HG03280 (cell line): ENCODE measurements at regions not wholly inside any gene's neighbourhood (a gene's known extent, or its start where the extent isn't known, plus 50 kb on each side); places are given as distances from the start of the nearest gene placed in this dataset.
"Not testable (repeated sequence)": the region's sequence is repeated elsewhere in the genome, so short reads cannot be mapped to it uniquely, and the experiment has no call there.

Source experiments
- ATAC-seq: cut with Tn5 transposase; IDR thresholded peaks from one replicate; pipeline ENCODE4 v1.9.1; 2021; ENCODE audit warnings: mild to moderate bottlenecking, moderate library complexity; ENCODE audit not compliant: unreplicated experiment

DNA sequence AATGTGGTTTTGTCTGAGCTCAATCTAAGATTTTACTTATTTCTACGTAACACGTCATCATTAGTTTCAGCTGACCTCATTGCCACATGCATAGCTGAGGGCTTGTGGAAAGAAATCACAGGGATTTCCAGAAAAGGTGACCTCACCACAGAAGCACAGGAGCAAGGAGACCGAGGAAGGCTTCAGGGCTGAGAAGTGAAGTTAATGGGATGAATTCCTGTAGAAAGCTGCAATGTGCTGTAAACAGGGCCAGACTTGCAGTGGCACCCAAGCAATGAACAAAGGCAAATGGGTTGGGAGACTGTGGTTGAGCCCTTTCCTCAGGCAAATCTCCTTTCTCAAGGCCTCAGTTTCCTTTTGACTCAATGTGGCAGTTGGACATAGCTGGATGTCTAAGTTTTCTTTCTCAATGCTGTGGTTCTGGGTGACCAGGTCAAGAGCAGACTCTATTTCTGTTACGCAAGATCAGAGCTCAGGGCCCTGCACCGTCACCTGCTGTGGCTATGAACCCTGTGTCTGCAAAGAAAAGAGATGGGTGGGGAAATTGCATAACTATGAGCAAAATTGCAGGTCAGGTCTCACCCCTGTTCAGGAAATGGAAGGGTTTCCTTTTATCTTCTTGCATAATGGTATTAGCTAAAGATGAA lies 252.2 kb upstream of the TBL1XR1 start:
- peak; percentile 78 for ATAC-seq

DNA sequence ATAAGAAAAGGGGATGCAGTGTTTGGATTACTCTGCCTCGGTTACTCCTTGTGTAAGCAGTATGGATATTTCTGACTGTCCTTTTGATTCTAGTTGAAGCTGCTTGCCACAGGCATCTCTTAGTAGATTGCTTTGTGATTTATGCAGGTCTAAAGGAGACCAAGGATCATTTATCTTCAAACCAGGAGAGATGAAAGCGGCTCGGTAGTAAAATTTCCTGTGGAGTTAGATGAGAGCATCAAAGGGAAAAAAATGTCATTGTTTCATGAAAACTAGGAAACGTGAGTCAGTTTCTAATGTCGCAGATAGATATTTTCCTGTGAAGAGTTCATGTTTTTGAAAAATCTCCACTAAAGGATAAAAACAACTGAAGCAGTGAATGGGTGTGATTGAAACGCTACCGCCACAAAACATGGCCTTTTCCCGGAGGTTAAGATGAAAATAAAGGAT lies 254.0 kb upstream of the TBL1XR1 start:
- ATAC-seq = no peak

DNA sequence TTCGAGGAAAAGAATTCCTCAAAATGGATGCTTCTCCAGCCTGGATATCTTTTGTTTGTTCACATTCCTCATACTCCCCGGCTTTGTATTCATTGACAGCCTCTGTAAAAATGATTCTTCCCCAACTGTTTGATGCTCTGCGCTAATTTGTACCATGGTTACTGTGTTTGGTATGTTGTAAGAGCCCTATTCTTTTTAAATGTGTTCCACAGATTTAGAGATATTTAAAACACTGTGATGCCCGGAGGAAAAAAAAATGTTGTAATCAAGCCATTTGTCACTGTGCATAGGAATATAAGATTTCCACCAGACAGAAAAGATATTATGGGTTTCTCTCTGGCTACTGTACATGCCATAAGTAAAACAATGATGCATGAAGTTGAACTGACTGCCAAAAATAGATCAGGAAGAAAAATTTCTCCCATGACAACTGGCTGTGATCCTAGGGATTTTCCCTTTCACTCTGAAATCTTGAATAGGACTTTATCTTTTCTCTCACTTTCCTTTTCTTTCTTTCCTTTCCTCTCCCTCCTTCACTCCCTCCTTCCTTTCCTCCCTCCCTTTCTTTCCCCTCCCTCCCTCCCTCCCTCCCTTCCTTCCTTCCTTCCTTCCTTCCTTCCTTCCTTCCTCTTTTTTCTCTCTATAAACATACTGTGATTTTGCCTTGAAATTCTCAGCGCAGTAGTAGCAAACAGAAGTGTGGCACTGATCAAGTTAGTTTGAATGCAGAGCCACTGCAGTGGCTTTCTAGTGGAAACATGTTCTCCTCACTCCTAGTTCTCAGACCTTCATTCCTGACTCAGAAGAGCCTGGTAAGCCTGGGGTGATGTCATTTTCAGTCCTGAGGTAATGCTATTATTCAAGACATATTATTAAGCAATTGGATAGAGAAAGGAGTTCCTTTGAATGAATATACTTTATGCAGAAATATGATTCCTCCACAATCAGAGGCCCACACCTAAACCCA lies 254.9 kb upstream of the TBL1XR1 start:
- ATAC-seq = no peak

DNA sequence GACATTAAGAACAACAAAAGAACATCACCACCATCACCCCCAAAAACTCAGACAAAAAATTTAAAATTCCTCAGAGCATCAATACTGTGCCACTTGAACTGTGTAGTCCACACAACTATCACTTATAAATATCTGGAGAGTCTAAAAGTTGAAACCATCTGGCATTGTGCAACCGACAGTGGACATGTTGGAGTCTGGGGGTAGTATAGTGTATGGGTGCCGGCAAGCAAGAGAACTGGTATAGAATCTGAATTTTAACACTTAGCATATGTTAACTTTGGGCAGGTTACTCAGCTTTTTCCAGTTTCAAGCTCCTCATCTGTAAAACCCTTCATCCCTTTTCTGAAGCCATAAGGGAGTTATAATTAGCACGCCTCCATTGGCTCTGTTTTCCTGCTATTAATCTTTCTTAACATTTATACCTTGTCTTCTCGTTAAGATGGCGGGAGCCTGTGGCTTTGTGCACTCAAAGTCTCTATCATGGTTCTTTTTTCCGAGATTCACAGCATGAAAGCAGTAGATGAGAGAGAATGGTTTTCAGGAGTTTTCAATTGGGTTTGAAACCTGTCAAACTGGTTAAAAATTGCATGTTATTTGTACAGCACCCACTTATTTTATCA lies 255.7 kb upstream of the TBL1XR1 start:
- no peak for ATAC-seq

DNA sequence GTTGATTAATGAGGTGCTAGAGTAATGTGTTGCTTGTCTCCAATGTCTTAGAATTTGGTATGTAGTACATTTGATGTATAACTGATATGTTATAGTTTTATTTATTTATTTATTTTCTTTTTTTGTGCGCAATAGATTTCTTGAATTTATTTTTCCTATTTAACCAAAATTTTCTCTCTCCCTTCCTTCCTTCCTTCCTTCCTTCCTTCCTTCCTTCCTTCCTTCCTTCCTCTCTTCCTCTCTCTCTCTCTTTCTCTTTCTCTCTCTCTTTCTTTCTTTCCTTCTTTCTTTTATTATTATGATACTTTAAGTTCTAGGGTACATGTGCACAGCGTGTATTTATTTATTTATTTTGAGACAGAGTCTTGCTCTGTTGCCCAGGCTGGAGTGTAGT lies 256.2 kb upstream of the TBL1XR1 start:
- no peak for ATAC-seq

DNA sequence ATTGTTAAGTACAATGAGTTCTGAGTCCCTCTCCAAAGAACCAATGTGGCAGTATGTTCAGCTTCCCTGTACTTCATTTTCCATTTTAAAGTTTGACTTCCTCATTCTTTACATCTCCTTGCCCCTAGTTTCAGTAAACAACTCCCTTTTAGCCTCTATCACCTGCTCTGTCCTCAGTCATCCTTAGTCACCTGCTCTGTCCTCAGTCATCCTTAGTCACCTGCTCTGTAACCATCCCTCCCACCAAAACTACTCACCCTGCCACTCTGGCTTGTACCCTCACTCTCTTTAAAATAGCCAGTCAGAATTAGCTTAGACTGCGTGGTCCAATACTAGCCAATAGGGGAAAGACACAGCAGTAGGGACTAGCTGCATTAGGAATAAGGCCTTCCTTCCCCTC lies 259.9 kb upstream of the TBL1XR1 start:
- ATAC-seq = not testable (repeated sequence)

DNA sequence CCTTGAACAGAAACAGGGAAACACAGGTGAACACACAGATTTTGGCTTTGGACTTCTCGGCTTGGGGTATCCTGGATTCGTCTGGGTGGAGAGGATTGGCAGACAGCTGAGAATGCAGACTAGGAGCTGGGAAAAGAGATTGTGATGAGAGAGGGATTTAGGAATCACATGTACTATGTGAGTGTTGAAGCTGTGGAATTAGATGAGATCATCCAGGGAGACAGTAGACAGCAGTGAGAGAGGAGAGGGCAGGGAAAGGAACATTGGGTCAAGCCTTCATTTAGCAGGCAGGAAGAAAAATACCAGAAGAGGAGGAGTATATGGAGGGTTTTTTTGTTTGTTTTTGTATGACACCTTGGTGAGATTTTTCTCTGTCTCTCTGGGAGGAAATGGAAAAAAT lies 262.1 kb upstream of the TBL1XR1 start:
- ATAC-seq = no peak

DNA sequence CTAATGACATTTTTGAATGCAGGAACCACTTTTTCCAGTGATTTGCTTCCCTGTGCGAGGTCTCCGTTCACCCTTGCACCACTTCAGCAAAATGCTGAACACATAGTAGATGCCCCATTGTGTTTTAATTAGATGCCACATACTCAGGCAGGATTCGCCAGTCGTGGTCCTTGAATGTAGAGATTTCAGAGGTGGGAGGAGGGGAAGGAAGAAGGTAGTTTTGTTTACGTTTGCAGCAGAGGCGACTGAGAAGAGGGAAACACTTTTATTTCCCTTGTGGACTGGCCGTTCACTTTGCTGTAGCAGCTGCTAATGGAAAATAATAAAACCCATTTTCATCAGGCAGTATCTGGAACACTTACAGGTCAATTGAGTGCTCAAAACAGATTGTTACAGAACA lies 262.8 kb upstream of the TBL1XR1 start:
- no peak for ATAC-seq

DNA sequence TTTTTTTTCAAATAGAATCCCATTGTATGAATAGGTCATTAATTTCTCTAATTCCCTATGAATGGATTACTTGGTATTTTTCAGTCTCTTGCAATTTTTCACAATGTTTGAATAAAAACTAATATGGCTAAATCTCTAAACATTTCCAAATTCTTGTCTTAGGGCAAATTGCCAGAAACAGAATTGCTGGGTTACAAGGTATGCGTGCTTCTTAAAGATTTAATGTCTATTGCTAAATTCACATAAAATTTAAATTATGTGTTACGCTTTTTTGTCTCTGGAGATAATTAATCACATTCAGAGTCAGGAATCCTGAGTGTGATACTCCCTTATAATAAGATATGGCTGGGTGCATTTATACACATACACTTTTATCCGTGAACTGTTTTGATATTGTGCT lies 264.5 kb upstream of the TBL1XR1 start:
- ATAC-seq = no peak

DNA sequence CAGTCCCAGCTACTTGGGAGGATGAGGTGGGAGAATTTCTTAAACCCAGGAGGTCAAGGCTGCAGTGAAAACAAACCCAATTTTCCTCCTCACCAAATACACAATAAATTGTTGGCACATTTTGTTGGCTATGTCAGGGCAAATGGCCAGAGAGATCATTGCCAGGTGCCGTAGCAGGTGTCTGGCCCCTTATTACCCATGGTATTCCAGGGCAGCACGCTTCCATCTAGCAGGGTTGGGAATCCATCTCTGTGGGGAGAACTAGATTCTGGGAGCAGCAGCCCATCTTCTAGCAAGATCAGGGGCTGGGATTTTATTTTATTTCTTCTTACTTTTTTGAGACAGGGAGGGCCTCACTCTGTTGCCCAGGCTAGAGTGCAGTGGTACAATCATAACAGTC lies 266.1 kb upstream of the TBL1XR1 start:
- ATAC-seq = not testable (repeated sequence)

DNA sequence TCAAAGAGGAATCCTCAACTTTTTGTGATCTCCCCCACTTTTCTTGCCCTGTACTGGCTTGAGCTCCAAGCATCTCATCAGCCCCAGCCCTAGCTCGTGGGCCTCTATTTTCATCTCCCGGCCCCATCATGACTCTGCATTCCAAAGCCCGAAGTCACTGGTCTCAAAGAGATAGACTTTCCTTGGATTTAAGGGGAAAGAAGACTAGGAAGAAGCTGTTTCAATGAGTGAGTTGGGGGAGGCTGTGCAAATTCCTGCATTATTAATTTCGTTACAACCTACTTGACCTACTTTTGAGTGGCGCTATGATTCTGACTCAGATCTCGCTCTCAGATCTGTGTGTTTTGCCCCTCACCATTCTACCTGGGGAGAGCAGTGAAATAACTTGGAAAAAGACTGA lies 266.6 kb upstream of the TBL1XR1 start:
- ATAC-seq = no peak

DNA sequence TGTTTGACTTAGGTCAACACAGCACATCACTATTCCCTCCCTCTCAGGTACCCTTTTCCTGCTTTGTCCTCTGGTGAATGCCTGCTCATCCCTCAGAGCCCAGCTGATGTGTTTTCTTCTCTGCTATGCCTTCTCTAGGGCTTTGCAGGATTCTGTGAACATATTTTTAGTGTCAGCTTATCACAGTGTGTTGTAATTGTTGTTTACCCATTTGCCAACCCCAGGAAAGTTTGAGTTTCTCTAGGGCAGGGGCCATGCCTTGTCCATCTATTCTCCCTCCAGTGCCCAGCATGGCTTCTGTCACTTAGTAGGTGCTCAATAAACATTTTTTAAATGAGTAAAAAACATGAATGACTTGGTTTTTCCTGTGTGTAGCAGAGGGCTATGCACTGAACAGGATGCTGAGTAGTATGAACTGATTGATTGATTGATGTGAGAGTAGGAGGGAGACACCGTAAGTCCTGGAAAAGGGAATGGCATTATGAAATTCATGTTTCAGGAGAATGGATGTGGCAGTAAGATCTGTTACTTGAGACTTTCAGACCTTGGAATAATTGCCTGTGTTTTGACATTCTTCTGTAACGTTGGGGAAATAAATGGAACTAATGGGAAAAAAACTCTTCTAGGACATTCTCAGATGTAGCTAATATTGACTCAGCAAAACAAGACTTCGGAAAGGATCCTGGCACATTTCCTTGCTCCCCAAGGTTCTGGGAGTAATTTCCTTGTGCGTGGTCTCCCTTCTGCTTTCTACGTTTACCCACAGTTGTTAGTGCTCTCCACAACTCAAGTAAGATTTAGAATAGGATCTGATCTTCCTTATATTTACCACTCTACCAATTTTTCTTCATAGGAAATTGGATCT lies 267.3 kb upstream of the TBL1XR1 start:
- no peak for ATAC-seq

DNA sequence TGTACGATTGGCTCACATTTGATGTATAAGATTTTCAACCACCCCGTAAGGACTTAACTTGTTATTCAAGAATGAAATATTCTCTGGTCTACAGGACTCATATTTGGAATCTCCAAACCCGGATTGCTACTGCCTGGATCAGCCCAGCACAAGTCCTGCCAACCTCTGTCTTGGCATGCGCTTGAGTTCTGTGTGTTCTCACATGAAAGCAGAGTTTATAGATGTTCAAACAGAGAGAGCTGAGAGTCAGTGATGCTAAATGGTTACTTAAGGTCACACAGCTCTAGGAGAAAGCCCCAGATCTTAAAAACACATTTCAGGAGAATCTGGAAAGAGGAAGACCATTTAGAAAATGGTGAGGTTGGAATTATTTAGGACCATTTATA lies 268.0 kb upstream of the TBL1XR1 start:
- ATAC-seq = no peak

DNA sequence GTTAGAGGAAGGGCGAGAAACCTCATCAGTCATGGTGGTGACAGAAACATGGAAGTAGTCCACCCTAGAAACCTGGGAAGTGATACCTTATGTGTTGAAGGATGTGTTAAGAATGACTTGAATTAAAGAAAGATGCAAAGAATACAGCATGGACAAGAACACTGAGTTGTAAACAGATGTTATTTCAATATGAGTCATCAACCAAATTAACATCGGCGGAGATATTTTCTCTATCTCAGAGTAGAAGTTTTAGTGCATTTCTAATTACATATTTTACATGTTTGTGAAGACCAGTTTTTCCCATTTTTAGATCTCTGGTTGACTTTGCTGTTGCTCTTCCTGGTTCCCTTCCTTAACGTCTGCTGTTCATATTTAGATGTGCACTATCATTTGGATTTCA lies 268.8 kb upstream of the TBL1XR1 start:
- no peak for ATAC-seq

DNA sequence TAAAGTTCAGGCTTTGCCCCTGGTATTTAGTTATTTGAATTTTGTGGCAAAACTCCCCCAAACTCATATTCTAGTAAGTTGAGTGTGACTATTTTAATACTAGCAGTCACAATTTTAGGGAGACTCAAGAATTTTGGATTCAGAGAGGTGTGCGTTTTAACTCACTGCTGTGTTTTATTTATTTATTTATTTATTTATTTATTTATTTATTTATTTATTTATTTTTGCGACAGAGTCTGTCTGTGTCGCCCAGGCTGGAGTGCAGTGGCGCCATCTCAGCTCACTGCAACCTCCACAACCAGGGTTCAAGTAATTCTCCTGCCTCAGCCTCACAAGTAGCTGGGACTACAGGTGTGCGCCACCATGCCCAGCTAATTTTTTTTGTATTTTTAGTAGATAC lies 269.3 kb upstream of the TBL1XR1 start:
- ATAC-seq = not testable (repeated sequence)

DNA sequence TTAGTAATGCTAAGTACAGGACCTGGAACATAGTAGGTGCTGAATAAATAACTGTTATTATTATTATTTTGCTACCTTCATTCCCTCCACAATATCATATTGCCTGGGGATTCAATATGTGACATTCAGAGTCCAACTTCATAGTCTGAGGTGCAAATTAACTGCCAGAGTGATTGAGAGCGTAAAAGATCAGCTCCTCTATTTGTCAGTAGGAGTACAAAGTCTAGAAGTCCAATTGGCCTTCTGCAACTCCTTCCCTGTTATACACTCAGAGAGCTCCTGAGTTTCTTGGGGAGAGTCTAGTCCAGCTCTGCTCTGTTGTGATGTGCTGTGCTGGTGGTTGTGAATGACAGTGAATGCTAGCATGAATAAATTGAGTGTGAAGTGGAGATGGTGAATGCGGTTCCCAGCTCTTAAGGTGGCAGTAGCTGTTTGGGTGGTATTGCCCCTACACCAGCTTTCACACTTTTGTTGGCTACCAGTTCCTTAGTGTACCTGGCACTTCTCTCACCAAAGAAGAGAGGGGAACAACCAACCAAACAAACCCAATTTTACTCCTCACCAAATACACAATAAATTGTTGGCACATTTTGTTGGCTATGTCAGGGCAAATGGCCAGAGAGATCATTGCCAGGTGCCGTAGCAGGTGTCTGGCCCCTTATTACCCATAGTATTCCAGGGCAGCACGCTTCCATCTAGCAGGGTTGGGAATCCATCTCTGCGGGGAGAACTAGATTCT lies 270.1 kb upstream of the TBL1XR1 start:
- no peak for ATAC-seq

DNA sequence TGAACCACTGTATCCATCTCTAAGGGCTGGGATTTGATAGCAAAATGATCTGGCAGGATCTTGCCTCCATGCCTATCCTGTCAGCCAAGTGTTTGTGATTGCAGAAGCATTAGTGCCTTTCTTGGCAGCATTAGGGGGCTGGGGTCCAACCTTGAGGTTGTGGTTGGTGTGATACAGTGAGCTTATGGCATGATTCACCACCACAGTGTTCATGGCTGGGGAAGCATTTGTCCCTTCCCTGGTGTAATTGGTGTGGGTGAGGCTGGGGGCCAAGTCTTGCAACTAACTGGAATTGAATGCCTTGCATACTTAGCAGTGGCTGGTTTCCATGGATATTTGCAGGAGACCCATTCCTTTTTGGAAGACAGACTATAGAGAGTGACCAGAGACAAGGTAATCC lies 271.0 kb upstream of the TBL1XR1 start:
- ATAC-seq = no peak

DNA sequence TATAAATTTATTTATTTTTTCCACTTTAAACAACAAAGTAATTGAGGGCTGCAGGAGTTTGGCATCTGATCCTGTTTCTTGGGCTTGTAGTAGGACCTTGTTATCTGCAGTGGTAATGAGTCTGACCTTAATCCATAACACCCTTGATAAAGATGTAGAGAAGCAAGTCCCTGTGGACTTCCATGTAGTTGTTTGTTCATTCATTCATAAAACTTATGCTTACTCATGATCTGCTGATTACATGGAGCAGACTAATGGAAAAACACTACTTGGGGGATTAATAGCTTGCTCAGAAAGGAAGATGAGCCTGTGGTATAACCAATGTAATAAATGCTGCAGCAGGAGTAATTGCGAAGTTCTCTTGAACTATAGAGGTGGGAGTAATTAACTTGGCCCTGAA lies 271.5 kb upstream of the TBL1XR1 start:
- ATAC-seq = no peak

DNA sequence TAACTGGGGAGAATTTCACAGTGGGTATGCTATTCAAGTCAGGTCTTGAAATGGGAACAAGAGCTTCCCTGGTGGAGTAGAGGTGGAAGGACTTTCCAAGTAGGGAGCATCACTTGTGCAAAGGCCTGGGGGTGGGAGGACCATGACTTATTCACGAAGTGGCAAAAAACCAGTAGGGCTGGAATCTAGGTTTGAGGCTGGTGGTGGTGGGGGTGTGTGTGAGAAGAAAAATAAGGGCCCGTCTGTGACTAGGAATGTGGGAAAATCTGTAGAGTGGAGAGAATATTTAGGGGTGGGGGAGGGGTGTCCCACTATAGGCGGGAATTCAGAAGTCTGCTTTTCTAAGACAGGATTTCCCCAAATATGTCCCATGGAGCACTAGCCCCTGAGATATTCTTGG lies 271.9 kb upstream of the TBL1XR1 start:
- no peak for ATAC-seq
